ENCODE measurements at regions not wholly inside any gene's neighbourhood (a gene's known extent, or its start where the extent isn't known, plus 50 kb on each side); places are given as distances from the start of the nearest gene placed in this dataset.

- H2AFZ ChIP-seq (ENCODE audit: low read depth, low read length): no peak overlapping the region
- CTCF ChIA-PET: no interaction called here
- H3K9me1 ChIP-seq (replicated peaks; ENCODE audit: control insufficient read depth, extremely low read depth, insufficient read depth, low read length): no peaks in the 10 kb centered on the region
- no peaks in the 10 kb centered on the region for H3K9me3 ChIP-seq (replicated peaks; ENCODE audit: control insufficient read depth, insufficient read depth, low read length)
- POLR2A ChIA-PET: no interaction called here
- peaks cover 24% of the 10 kb centered on the region for H3K4me1 ChIP-seq (ENCODE audit: control insufficient read depth, extremely low read depth, insufficient read depth, low read length)
- H3K4me3 ChIP-seq (replicated peaks in 1 of 3; ENCODE audit: insufficient read depth in 1 of 3, low read depth in 1 of 3, low read length in 3 of 3): no peak overlapping the region
- H3K27ac ChIP-seq (ENCODE audit: insufficient read depth, low read depth, low read length): peak overlapping the region; percentile 81
- no TSS peak for BruUV-seq (replicated peaks)
- FAIRE-seq (peak; percentile 97), DNase-seq (ENCODE audit: low read depth, low spot score) (peak; percentile 89)
- H3K27me3 ChIP-seq (ENCODE audit: control insufficient read depth in 2 of 2, insufficient read depth in 2 of 2, low read length in 2 of 2): no peaks in the 10 kb centered on the region
- intact Hi-C loops (cut with micrococcal nuclease) (loop anchor here (1.0 to 10.0 kb wide), 2 partner anchors 18 to 335 kb away; no protein-coding TSS in a partner anchor), dilution Hi-C loops (cut with MboI; ENCODE audit: extremely low pct_ligation_motif_present, low sequenced_read_pairs) (no loop called here)
- H4K20me1 ChIP-seq (replicated peaks; ENCODE audit: control insufficient read depth, extremely low read depth, insufficient read depth, low read length): no peaks in the 10 kb centered on the region
- TF ChIP-seq GATA2 (IDR thresholded peaks at IDR 0.05; ENCODE audit: insufficient read depth, insufficient read length, low read depth, low read length) (peak; percentile 86), FOS (IDR thresholded peaks at IDR 0.05; ENCODE audit: borderline replicate concordance, insufficient read depth, low read length) (peak; percentile 98), MYC (IDR thresholded peaks at IDR 0.05; ENCODE audit: low read depth, low read length) (no peak), POLR2AphosphoS5 (IDR thresholded peaks at IDR 0.05; ENCODE audit: insufficient read depth, low read depth, low read length) (peak; percentile 67), JUN (IDR thresholded peaks at IDR 0.05; ENCODE audit: borderline replicate concordance, insufficient read depth, insufficient read length, low read depth) (peak; percentile 98), EZH2 (IDR thresholded peaks at IDR 0.05; ENCODE audit: borderline replicate concordance, low read depth, low read length, severe bottlenecking) (no peak)
- TF ChIP-seq, protein P1, sequence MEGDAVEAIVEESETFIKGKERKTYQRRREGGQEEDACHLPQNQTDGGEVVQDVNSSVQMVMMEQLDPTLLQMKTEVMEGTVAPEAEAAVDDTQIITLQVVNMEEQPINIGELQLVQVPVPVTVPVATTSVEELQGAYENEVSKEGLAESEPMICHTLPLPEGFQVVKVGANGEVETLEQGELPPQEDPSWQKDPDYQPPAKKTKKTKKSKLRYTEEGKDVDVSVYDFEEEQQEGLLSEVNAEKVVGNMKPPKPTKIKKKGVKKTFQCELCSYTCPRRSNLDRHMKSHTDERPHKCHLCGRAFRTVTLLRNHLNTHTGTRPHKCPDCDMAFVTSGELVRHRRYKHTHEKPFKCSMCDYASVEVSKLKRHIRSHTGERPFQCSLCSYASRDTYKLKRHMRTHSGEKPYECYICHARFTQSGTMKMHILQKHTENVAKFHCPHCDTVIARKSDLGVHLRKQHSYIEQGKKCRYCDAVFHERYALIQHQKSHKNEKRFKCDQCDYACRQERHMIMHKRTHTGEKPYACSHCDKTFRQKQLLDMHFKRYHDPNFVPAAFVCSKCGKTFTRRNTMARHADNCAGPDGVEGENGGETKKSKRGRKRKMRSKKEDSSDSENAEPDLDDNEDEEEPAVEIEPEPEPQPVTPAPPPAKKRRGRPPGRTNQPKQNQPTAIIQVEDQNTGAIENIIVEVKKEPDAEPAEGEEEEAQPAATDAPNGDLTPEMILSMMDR (IDR thresholded peaks at IDR 0.05; ENCODE audit: extremely low read depth in 1 of 2, insufficient read depth in 1 of 2, low read depth in 1 of 2, low read length in 2 of 2): no peak
- no peak overlapping the region for H3K9ac ChIP-seq (replicated peaks; ENCODE audit: extremely low read depth, insufficient read depth, low read length)
- no peaks in the 10 kb centered on the region for H3K79me2 ChIP-seq (ENCODE audit: control insufficient read depth, insufficient read depth, low read length)
- H3K4me2 ChIP-seq (ENCODE audit: insufficient read depth, low read length): no peak overlapping the region
- H3K36me3 ChIP-seq (ENCODE audit: control insufficient read depth in 2 of 2, extremely low read depth in 1 of 2, insufficient read depth in 2 of 2, low read length in 2 of 2): no peaks in the 10 kb centered on the region
These were observed 176.3 kb upstream of the CDYL start for GRCh38 chr6:4599924-4600323.
